SIG-M5 (cell line): ENCODE measurements at regions not wholly inside any gene's neighbourhood (a gene's known extent, or its start where the extent isn't known, plus 50 kb on each side); places are given as distances from the start of the nearest gene placed in this dataset.

Source experiments
- DNase-seq: peaks from one replicate; lab custom pipeline; 2025; lab: John Stamatoyannopoulos, UW

DNA sequence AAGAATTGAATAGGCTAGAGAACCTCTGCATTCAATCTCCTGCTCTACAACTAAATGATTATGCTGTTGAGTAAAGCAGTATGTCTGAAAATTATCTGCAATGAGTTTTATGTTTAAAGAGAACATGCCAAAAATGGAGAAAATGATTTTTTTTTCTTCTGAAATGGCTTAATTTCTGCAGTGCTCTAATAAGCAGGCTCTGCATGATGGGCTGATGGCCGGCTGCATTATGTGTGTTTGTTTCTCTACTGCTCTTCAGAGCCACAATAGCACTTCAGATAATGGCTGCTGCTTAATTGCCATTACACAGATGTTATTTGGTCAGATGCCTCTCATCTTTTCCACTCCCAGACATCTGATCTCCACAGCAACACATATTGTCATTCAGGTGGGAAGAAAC is 286.4 kb upstream of the DMAC1 start:
- DNase-seq = no peak

DNA sequence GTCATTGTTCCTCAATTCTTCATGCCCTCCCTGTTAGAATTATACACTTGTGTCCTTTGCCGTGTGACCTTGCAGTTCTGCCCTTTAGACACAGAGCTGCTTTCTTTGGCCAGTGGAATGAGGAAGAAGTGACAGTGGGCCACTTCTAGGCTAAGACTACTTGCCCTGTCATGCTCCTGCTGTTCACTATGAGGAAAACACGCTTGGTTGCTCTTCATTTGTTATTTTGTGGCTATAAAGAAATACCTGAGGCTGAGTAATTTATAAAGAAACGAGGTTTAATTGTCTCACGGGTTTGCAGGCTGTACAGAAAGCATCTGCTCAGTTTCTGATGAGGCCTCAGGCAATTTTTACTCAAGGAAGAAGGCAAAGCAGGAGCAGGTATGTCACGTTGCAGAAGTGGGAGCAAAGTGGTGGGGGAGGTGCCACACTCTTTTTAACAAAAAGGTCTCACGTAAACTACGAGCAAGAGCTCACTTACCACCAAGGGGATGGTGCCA is 279.1 kb upstream of the DMAC1 start:
- no peak for DNase-seq

DNA sequence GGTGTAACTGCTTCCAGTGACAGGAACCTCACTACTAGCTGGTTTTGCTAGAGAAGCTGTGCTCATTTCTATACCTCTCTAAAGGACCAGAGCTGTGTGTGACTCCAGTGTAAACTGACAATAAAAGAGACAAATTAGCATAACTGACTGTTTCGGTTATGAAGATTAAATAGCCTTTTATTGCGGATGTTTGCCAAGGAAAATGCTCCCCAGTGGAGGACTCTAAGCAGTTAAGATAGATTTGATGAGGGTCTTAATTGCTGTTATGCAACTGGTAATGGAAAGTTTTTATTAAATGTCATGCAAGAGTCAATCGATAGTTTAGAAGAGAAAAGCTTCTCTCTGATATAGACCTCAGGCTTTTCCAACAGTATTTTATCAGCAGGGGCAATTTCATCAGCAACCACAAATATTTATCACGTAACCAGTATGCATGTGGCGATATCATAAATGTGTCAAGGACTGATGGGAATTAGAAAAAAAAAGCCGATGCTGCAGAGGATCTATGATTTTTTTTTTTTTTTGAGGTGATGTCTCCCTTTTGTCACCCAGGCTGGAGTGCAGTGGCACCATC is 275.2 kb upstream of the DMAC1 start:
- no peak for DNase-seq

DNA sequence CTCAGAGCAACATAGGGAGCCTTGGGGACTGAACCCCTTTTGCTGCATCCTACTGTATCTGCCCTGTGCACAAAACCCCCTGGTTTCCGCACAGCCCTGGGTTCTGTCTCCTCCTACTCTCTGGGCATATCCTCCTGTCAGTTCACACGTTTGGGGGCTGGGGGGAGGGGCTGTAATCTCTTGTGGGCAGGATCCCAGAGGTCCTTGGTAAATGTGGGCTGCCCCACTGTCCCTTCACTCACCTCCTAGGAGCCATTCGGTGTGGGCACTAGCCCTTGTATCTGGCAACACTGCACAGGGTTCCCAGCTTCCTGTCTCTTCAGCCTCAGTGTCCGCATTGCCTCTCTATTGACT is 271.8 kb upstream of the DMAC1 start:
- DNase-seq = no peak

DNA sequence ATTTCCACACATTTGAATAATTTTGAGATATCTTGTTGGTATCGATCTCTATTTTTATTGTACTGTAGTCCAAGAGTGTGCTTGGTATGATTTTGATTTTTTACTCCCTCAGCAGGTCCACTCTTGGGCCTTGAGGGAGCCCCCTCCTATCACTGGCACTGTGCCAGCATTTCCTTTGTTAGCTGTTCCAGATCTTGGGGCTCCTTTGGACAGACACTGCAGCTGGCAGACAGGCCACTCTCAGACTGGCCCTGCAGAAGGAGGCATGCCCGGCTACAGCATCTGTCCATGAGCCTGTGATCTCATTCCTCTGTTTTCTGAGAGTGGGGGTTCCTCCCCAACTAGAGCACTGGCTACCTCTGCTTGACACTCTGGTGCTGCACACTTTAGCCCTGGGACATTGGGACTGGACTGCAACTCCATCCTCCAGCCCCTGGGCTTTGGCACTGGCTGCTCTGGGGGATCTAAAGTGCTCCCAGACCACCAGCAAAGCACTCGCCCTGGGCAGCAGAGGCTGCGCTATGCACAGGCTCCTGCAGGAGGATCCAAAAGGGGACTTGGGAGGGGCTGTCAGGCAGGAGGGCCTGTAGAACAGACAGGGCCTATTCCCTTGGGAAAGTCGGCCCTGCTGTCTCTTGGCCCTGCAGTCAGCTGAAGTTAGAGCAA is 271.3 kb upstream of the DMAC1 start:
- DNase-seq = no peak

DNA sequence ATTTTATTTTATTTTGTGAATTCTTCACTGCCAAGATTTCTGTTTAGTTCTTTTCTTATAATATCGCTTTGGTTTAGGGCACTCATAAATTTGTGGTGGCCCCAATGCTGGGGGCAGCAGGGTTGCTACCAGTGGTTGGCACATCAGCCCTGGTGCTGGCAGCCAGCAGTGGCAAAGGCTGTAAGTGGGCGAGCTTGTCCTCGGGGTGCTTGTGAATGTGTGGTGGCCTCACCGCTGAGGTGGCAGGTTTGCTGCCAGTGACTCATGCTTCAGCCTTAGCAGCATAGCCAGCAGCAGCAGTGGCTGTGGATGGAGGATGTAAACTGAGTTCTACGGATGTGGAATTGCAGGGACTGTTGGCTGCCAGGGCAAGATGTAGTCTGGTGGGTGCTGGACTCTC is 262.9 kb upstream of the DMAC1 start:
- no peak for DNase-seq

DNA sequence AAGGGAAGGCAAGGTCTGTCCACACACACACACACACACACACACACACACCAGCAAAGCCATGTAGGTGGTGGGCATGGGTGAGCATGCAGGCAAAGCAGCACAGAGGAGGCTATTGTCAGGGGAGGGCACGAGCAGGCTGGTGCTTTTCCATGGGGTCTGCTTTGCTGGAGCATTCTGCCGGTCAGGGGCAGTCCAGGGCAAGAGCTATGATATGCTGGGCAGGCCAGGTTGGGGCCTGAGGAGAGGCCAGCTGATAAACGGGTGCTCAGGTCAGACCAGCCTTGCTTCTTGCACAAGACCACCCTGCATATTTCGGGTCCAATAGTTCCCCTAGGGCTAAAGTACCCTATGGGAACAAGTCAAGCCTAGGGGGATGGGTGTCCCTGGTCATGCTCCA is 253.9 kb upstream of the DMAC1 start:
- no peak for DNase-seq

DNA sequence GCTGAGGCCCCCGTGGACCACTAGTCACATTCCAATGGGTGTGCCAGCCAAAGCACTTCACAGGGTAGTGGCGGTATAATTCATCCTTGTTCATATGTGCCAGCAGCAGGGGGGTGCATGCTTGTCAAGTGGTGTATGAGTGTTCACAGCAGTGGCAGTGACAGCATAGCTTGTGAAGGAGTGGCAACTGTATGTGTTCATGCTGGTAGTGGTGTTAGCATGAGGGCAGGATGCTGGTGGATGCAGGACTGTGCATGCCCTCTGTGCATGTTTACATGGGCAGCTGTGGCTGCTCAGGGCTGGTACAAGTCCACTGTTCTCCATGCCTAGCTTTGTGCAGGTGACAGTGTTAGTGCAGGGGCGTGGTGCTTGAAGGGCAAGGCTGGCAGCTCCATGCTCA is 253.4 kb upstream of the DMAC1 start:
- DNase-seq = no peak

DNA sequence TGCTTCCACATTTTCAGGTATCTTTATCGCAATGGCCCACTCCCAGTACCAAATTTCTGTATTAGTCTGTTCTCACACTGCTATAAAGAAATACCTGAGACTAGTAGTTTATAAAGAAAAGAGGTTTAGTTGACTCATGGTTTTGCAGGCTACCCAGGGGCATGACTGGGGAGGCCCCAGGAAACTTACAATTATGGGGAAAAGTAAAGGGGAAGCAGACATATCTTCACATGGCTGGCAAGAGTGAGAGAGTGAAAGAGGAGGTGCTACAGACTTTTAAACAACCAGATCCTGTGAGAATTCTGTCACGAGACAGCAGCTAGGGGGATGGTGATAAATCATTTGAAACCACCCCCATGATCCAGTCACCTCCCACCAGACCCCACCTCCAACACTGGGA is 238.2 kb upstream of the DMAC1 start:
- no peak for DNase-seq

DNA sequence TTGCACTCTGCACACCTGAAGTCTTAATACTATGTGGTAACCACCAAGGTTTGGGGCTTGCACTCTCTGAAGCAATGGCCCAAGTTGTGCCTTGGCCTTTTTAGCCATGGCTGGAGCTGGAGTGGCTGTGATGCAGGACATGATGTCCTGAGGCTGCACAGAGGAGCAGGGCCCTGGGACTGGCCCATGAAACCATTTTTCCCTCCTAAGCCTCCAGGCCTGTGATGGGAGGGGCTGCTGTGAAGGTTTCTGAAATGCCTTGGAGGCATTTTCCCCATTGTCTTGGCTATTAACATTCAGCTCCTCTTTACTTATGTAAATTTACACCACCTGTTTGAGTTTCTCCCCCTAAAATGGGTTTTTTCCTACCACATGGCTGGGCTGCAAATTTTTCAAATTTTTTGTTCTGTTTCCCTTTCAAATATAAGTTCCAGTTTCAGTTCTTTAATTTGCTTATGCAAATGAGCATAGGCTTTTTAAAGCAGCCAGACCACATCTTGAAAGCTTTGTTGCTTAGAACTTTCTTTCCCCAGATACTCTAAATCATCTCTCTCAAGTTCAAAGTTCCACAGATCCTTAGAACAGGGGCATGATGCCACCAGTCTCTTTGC is 237.4 kb upstream of the DMAC1 start:
- DNase-seq = no peak

DNA sequence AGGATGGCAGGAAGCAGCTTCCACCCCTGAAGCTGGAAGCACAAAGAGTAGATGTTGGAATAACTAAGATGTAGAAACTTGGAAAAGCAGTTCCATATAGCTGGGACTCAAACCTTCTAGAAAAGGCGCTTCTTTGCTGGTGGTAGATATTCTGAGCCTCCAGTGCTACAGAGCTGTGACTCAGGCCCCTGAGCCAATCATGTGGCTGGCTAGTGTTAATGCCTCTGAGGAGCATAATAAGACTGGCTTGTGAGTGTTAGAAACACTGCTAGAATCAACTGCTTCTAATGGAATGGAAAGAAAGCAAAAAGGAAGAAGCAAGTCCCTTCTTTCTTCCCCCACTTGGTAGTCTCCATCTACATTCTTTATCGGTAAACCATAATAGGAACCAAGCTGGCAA is 234.2 kb upstream of the DMAC1 start:
- no peak for DNase-seq

DNA sequence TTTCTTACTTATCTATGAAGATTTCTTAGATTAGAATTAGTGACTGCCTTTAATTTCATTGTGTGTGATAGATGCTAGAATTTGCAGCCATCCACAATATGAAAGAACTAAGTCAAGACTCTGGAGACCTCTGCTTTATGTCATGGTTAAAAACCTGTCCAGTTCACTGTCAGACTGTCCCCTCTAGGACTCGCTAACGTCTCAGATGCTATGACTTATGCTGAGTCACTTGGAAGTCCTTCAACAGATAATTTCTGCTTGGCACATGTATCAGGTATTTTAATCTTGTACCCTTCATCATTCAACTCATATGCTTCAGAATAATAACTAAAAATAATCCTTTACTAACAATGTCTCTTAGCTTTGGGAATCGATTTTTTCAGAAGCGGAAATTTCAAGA is 230.5 kb upstream of the DMAC1 start:
- DNase-seq = no peak

DNA sequence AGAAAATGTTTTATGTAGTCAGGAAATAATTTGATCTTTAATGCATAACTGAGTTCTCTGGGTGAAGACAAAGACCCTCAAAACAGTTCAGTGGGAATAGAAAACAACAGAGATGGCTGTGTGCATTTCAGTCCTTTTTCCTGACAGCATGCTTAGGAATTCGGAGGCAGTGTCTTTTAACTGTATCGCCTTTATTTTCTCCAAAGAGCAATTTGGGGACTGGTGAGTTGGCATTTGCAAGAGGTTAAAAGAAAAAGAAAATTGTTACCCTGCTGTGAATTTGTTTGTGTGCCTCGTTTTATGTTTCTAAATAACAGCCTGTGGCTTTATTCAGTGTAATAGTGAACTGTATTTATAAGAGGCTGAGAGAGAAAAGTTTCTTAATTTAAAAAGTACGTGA is 227.8 kb upstream of the DMAC1 start:
- DNase-seq = no peak

DNA sequence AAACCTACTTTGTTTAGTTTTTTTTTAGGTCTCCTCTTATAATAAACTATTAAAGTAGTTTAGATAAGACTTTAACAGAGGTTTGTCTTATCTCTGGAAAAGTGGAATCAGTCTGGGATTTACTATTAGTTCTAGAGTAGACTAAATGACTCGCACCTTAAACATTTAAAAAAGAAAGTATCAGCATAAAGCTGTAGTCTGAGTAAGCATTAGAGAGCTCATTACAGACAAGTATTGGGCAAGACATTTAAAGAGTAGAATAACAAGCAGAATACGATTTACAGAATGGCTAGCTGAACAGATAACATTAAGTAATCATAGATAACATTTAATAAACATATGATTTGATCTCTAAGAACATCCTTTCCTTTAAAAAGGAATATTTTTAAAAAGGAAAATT is 226.0 kb upstream of the DMAC1 start:
- no peak for DNase-seq

DNA sequence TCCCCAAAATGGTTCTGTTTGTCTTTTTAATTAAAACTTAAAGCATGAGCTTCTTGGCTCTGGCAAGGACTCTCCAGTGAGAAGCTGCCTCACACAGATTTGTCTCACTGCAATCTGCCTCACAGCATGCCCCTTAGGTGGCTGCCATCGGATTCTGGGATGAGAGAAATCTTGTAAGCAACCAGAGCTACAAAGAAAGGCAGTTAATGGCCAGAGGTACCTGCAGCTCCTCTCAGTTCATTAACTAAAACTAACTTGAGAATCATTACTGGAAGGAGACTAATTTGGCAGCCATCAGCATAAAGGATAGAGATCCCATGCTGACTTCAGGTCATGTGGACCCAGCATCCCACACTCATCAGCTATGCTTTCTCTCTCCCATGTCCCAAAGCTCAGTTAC is 220.6 kb upstream of the DMAC1 start:
- no peak for DNase-seq

DNA sequence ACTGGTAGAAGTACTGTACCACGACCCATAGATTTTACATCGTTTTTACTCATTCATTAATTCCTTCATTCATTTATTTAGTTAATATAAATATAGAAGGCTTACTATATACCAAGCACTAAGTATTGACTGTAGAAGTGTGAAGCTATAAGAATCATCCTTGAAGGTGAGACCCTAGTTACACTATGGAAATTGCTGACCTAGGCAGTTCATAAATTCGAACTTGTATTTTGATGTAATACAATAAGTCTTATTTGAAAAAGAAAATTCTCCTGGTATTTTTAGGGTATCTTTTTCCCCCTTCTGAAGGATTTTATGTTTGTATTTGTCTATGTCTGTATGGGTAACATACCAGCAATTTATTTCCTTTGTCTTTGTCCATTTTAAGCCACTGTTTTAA is 220.1 kb upstream of the DMAC1 start:
- no peak for DNase-seq

DNA sequence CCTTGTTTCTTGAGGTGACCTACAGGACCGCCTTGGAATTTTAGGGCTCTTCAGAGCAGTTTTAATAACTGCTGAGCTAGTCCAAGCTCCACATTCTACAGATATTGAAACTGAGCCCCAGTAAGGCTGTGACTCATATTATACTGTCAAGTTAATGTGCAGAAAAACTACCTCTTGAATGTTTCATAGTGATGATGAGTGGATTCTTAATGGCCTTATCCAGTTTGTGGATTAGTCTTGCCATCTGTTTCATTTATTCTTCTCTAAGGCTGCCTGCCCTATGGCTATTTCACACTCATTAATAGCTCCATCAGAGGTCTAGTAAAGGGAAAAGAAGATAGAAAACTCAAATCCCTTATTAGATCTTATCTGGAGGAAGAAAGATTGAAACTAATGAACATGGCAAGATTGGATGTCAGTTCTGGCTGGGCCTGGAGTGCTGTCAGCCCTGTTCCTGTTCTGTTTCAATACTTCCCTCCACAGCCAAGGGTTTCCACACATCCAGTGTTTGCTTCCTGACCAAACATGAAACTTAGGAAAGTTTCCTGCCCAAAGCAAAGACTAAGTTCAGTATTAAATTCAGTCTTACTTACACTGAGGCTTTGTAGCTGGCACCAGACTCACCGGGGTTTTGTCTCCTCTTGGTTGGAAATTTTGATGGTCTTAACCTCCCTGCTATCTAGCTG is 215.6 kb upstream of the DMAC1 start:
- DNase-seq = no peak

DNA sequence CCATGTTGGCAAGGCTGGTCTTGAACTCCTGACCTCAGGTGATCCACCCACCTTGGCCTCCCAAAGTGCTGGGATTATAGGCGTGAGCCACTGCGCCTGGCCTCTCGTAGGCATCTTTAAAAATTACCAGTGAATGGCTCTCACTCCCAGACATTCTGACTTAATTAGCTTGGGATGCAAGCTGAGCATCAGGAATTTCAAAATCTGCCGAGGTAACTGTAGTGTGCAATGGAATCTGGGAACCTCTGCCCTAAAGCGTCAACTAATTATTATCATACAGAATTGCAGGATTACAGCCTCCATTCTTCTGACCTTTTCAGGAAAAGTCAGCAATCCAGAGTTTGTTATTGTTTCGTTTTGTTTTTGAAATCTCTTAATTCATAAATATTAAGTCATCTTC is 213.4 kb upstream of the DMAC1 start:
- DNase-seq = no peak

DNA sequence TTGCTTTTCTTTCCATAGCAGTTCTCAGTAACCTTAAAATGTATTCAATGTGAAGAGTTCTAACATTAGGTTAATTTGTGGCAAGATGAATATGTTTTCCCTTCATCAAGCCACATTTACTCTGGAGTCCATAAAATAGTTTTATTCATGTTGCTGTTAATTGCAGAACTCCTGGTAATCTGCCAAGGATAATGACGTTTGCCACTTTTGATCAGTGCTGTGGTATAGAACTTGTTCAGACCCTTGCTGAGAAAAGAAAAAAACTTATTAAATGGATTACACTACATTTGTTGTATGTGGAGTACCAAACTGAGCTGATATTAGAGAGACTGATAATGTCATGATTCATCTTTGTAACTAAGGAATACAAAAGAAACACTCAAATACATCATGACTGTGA is 212.4 kb upstream of the DMAC1 start:
- DNase-seq = no peak

DNA sequence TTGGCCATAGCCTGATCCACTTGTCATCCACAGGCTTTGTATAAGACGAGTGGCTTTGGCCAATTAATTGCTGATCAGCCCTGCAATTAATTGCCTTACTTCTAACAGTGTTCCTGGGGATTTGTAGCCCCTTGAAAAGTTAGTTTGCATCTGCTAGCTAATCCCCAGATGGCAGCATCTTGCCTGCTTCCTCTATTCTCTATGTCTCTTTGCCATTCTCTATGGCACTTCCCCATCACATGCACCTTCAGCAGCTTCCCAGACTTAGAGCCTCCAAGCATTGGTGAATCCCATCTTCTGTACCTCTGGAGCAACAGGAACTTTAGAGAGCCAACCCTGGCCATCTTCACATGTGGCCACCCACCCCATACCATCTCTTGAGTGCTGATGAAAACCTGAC is 197.0 kb upstream of the DMAC1 start:
- no peak for DNase-seq

DNA sequence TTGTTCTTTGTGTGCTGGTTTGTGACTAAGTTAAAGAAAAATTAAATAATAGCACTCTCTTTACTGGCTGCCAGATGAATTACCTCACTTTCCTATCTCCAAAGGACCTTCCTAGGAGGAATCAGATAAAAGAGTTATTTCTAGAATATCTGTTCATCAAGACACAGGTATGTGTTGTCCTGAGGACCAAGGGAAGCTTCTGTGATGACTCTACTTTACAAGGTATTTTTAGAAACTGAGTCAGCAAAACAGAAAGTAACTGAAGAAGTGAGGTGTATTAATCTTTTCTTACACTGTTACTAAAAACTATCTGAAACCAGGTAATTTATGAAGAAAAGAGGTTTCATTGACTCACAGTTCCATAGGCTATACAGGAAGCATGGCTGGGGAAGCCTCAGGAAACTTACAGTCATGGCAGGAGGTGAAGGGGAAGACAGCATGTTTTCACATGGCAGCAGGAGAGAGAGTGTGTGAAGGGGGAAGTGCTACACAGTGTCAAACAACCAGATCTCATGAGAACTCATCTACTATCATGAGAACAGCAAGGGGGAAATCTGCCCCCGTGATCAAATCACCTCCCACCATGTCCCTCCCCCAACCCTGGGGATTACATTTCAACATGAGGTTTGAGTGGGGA is 189.2 kb upstream of the DMAC1 start:
- DNase-seq = no peak

DNA sequence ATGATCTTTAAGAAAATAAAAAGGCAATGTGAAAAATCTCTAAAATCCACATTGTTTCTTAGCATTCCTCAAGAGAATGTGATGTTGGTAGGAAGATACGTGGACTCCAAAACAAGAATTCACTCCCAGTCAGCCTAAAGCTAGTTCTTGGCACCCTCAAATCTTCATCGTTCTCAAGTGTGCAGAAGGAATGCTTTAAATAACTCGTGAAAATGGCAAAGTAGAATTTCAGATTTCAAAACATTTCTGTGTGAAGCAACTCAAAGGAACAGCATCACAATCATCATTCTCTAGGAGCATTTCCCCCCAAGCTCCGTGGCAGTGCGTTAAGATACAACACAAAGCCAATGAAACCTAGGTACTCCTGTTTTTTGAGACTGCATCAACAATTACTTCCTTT is 185.1 kb upstream of the DMAC1 start:
- no peak for DNase-seq

DNA sequence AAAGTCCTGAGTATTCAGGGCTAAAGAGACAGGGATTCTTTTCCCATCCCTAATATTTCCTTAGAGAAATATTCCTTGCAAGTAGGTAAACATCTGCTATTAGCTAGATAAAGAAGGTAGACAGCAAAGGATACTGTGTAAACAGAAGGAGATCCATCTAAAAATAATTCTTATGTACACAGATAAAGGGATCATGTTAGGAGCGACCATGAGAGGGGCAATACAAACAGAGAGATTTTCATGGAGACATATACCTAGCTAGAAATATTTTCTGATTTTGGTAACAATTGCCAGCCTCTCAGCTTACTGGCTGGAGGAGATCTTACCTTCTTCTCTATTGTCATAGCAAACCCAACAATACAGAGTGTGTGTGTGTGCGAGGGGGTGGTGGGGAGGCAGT is 184.6 kb upstream of the DMAC1 start:
- DNase-seq = no peak
